GM12891 (cell line): ENCODE measurements at regions not wholly inside any gene's neighbourhood (a gene's known extent, or its start where the extent isn't known, plus 50 kb on each side); places are given as distances from the start of the nearest gene placed in this dataset.

ENCODE experiments used
- PAX5 ChIP-seq: IDR thresholded peaks from 2 replicates; pipeline ENCODE4 v1.6.1; 2011; ENCODE audit warnings: low read length, moderate library complexity, mild to moderate bottlenecking; ENCODE audit not compliant: insufficient read depth, severe bottlenecking
- POLR2A ChIP-seq: IDR thresholded peaks from 2 replicates; pipeline ENCODE4 v1.6.1; 2011; ENCODE audit warnings: low read depth, low read length, control low read depth
- POLR2AphosphoS5 ChIP-seq: IDR thresholded peaks from 2 replicates; pipeline ENCODE4 v1.6.1; 2011; ENCODE audit warnings: low read depth, low read length, control low read depth
- POU2F2 ChIP-seq: IDR thresholded peaks from 2 replicates; pipeline ENCODE4 v1.6.1; 2011; ENCODE audit warnings: low read depth, mild to moderate bottlenecking, control low read depth, low read length, moderate library complexity
- SPI1 ChIP-seq: IDR thresholded peaks from 2 replicates; pipeline ENCODE4 v1.6.1; 2011; ENCODE audit warnings: low read depth, low read length, control low read depth
- TAF1 ChIP-seq: IDR thresholded peaks from 2 replicates; pipeline ENCODE4 v1.6.1; 2011; ENCODE audit warnings: low read depth, low read length, control low read depth

- TF ChIP-seq POU2F2, result no peak
- no peak for TF ChIP-seq POLR2A
- no peak for TF ChIP-seq POLR2AphosphoS5
- TF ChIP-seq TAF1, result no peak
- no peak for TF ChIP-seq SPI1
- TF ChIP-seq PAX5, result no peak
These were observed 308.1 kb downstream of the OSR1 start for GRCh38 chr2:19050354-19050753.
